MCF 10A (cell line): ENCODE measurements at regions not wholly inside any gene's neighbourhood (a gene's known extent, or its start where the extent isn't known, plus 50 kb on each side); places are given as distances from the start of the nearest gene placed in this dataset.

Source experiments
- BruUV-seq: library from RNA; stranded (reverse); fragments of 400-500 nt; replicated peaks from 2 replicates; lab custom pipeline; 2021; lab: Mats Ljungman, UMichigan
- CTCF ChIA-PET: fragments of 300-600 bp; sonication (Branson Sonifier 250); formaldehyde crosslinking; extraction: SDS; loops from one replicate; lab custom pipeline; 2021; ENCODE audit warnings: antibody characterized with exemption, inconsistent platforms; lab: Yijun Ruan, JAX
- POLR2A ChIA-PET: fragments of 300-600, 350-650 bp; sonication (Branson Sonifier 250); formaldehyde crosslinking; extraction: SDS; loops from one replicate; lab custom pipeline; 2020; ENCODE audit warnings: antibody characterized with exemption, inconsistent platforms; lab: Yijun Ruan, JAX
- DNase-seq: peaks from one replicate; pipeline ENCODE4 v3.0.0-alpha.2; 2018; ENCODE audit not compliant: unreplicated experiment
- H3K27ac Mint-ChIP-seq: one replicate; pipeline ENCODE4 v1.8.0; 2022; ENCODE audit warnings: mild to moderate bottlenecking, low read depth, mixed read lengths; ENCODE audit not compliant: unreplicated experiment
- H3K27me3 Mint-ChIP-seq: one replicate; pipeline ENCODE4 v1.8.0; 2022; ENCODE audit warnings: mixed read lengths; ENCODE audit not compliant: insufficient read depth, unreplicated experiment
- H3K36me3 Mint-ChIP-seq: one replicate; pipeline ENCODE4 v1.8.0; 2022; ENCODE audit warnings: mild to moderate bottlenecking, moderate library complexity, mixed read lengths; ENCODE audit not compliant: insufficient read depth, unreplicated experiment
- H3K4me1 Mint-ChIP-seq: one replicate; pipeline ENCODE4 v1.8.0; 2022; ENCODE audit warnings: mixed read lengths; ENCODE audit not compliant: insufficient read depth, unreplicated experiment
- H3K4me3 Mint-ChIP-seq: one replicate; pipeline ENCODE4 v1.8.0; 2022; ENCODE audit warnings: mild to moderate bottlenecking, moderate library complexity, mixed read lengths; ENCODE audit not compliant: unreplicated experiment
- H3K9me3 Mint-ChIP-seq: one replicate; pipeline ENCODE4 v1.8.0; 2022; ENCODE audit warnings: mixed read lengths; ENCODE audit not compliant: unreplicated experiment
- intact Hi-C: fragments of 100-400 bp; cut with micrococcal nuclease; formaldehyde crosslinking; loops from 2 replicates; pipeline ENCODE4 v1.14.1; 2022
- TF ChIP-seq, protein P1 (sequence below): fragments of 200-600 bp; IDR thresholded peaks from one replicate; pipeline ENCODE4 v1.8.0; 2022; ENCODE audit warnings: antibody characterized with exemption, mild to moderate bottlenecking; ENCODE audit not compliant: unreplicated experiment

DNA sequence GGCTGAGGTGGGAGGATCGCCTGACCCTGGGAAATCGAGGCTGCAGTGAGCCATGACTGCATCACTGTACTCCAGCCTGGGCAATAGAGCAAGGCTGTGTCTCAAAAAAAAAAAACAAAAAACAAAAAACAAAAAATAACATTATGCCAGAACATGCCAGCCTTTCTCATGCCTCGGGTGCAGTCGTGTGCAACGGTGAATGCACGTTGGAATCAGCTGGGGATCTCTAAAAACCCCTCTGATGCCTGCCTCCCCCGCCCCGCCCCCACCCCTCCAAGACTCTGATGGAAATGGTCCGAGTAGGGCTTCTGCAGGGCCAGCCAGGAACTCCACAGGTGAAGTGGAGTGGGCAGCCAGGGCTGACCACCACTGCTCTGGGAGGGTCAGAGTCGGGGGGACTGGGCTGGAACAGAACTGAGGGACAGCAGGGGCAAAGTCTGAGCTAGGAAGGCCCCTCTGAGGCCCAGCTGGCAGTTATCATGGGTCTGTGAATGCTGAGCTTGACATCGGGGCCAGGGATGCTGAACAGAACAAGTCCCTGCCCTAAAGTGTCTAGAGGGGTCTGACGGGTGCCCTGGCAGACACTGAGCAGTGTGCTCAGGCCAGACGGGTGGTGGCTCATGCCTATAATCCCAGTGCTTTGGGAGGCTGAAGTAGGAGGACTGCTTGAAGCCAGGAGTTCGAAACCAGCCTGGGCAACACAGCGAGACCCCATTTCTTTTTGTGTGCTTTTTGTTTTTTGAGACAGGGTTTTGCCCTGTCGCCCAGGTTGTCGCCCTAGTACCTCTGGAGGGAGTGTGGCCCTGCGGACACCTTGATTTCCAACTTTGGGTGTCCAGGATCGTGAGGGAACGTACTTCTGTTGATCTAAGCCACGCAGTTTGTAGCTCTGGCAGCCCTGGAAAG lies 193.4 kb upstream of the GSE1 start:
- H3K27me3 Mint-ChIP-seq: no peaks in the 10 kb centered on the region
- BruUV-seq: no TSS peak
- H3K36me3 Mint-ChIP-seq: peaks cover 4% of the 10 kb centered on the region
- intact Hi-C loops: loop anchor here (1.0 to 2.0 kb wide), 3 partner anchors 49 to 191 kb away; no protein-coding TSS in a partner anchor
- ChIA-PET POLR2A (no interaction called here), CTCF (interaction anchor here (0.6 to 3.7 kb wide), 27 partner anchors 9 to 1897 kb away, joined by 3 to 17 read pairs (median 4); no protein-coding TSS in a partner anchor)
- no peaks in the 10 kb centered on the region for H3K9me3 Mint-ChIP-seq
- no peak overlapping the region for H3K27ac Mint-ChIP-seq
- no peak for DNase-seq
- H3K4me3 Mint-ChIP-seq: no peak overlapping the region
- no peaks in the 10 kb centered on the region for H3K4me1 Mint-ChIP-seq
- TF ChIP-seq, protein P1, sequence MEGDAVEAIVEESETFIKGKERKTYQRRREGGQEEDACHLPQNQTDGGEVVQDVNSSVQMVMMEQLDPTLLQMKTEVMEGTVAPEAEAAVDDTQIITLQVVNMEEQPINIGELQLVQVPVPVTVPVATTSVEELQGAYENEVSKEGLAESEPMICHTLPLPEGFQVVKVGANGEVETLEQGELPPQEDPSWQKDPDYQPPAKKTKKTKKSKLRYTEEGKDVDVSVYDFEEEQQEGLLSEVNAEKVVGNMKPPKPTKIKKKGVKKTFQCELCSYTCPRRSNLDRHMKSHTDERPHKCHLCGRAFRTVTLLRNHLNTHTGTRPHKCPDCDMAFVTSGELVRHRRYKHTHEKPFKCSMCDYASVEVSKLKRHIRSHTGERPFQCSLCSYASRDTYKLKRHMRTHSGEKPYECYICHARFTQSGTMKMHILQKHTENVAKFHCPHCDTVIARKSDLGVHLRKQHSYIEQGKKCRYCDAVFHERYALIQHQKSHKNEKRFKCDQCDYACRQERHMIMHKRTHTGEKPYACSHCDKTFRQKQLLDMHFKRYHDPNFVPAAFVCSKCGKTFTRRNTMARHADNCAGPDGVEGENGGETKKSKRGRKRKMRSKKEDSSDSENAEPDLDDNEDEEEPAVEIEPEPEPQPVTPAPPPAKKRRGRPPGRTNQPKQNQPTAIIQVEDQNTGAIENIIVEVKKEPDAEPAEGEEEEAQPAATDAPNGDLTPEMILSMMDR: no peak

DNA sequence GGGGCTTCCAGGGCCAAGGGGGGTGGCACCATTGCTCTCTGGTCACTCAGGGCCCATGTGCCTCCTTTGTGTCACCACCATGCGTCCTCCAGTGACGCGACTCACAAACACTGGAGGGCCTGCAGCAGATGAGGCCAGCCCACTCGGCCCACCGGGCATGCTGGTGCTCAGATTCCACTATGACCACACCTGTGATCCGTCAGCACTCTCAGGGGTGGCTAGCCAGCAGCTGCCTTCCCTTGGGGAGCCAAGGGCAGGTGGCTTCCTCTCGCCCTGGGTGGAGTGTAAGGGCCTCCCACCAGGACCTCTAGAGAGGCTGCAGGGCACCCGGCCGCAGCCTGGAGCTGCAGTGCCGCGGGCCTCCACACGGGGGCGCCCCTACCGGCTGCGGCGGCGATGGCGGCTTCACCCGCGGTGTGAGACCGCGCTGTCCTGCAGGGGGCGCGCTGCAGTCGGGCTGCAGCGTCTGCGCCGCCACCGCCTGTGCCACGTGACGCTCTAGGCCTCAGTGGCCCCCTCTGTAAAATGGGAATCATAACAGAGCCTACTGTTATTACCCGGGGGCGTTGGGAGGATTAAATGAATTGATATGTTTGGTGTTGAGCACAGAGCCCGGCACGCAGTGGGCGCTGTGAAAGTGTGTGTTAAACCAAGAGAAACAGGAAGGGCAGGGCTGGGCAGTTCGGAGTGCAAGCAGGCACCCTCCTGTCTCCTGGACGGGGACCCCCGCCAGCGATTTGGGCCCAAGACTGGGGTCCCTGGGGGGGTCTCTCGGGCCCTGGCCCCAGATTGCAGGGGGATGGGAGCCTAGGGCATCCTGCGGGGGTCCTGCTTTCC lies 192.4 kb upstream of the GSE1 start:
- no TSS peak for BruUV-seq
- Mint-ChIP-seq H3K27ac (no peak overlapping the region), H3K27me3 (no peaks in the 10 kb centered on the region), H3K36me3 (peaks cover 4% of the 10 kb centered on the region), H3K4me3 (no peak overlapping the region), H3K4me1 (no peaks in the 10 kb centered on the region), H3K9me3 (no peaks in the 10 kb centered on the region)
- CTCF ChIA-PET: interaction anchor here (0.6 to 3.7 kb wide), 35 partner anchors 9 to 1967 kb away, joined by 3 to 17 read pairs (median 4); no protein-coding TSS in a partner anchor
- TF ChIP-seq, protein P1: peak; percentile 99
- DNase-seq: peak; percentile 38
- intact Hi-C loops: loop anchor here (1.0 to 2.0 kb wide), 3 partner anchors 50 to 190 kb away; no protein-coding TSS in a partner anchor
- POLR2A ChIA-PET: no interaction called here

DNA sequence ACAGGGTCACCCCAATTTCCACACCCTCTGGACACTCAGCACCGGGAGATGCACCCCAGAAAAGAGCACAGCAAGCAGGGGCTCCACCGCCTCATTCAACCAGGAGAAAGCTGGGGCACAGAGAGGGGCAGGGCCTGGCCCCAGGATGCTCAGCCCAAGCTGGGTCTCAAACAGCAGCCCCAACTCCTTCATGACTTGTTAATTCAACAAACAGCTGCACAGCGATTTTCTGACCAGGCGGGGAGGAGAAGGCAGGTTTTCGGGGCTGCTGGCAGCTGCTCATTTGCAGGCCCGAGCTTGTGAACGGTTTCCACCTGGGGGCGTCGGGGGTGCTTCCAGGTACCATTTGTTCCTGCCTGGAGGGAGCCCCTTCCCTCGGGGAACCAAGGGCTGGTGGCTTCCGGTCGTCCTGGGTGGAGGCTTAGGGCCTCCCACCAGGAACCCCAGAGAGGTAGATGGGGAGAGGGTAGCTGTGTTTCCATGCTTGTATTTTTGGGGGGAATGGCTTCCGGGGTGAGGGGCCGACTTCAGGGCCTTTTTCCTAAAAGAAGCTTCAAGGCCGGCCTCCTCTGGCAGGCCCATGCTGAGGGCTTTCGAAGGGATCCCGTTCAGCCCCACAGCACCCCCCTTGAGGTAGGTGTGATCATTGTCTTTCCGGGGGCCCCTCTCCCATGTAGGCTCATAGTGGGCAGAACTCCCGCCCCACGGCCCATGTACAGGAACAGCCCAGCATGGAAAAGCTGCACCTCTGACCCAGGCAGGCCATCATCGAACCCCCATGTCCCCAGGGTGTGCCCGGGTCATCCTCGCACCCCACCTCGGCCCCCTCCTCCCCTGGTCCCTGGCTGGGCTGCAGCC lies 191.6 kb upstream of the GSE1 start:
- POLR2A ChIA-PET: no interaction called here
- DNase-seq: no peak
- Mint-ChIP-seq H3K36me3 (peaks cover 4% of the 10 kb centered on the region), H3K27ac (no peak overlapping the region), H3K4me3 (no peak overlapping the region), H3K4me1 (no peaks in the 10 kb centered on the region), H3K27me3 (no peaks in the 10 kb centered on the region), H3K9me3 (no peaks in the 10 kb centered on the region)
- CTCF ChIA-PET: interaction anchor here (0.6 to 3.7 kb wide), 25 partner anchors 10 to 1967 kb away, joined by 3 to 17 read pairs (median 4); no protein-coding TSS in a partner anchor
- no TSS peak for BruUV-seq
- TF ChIP-seq, protein P1: no peak
- intact Hi-C loops: loop anchor here (2.0 kb wide), 1 partner anchor 51 kb away; no protein-coding TSS in a partner anchor
